HEK293 (cell line): ENCODE measurements at regions not wholly inside any gene's neighbourhood (a gene's known extent, or its start where the extent isn't known, plus 50 kb on each side); places are given as distances from the start of the nearest gene placed in this dataset.

Source experiments
- CTCF ChIA-PET: fragments of 350-600 bp; formaldehyde crosslinking; extraction: SDS; loops from one replicate; lab custom pipeline; 2021; ENCODE audit warnings: antibody characterized with exemption; lab: Yijun Ruan, JAX
- POLR2A ChIA-PET: fragments of 300-600 bp; formaldehyde crosslinking; extraction: SDS; loops from one replicate; lab custom pipeline; 2020; ENCODE audit warnings: antibody characterized with exemption, inconsistent platforms; lab: Yijun Ruan, JAX
- H3K27ac ChIP-seq: fragments of 200-500 bp; sonication (Bioruptor generic); 2 replicates; pipeline ENCODE4 v1.5.1; 2014; ENCODE audit warnings: low read depth, low read length, control low read depth, inconsistent platforms; ENCODE audit errors: extremely low read depth
- H3K36me3 ChIP-seq, 2 experiments: fragments of 200-500 bp in 1 of 2; sonication (Bioruptor generic) in 1 of 2; 1 replicate in 1 of 2; 2 replicates in 1 of 2; pipeline ENCODE4 v1.5.1; 2014 to 2017; ENCODE audit warnings: inconsistent platforms in 2 of 2, low read length in 2 of 2; ENCODE audit not compliant: control insufficient read depth in 2 of 2, insufficient read depth in 1 of 2
- H3K4me1 ChIP-seq: fragments of 200-500 bp; sonication (Bioruptor generic); 2 replicates; pipeline ENCODE4 v1.5.1; 2014; ENCODE audit warnings: mild to moderate bottlenecking, low read length, inconsistent platforms; ENCODE audit not compliant: control insufficient read depth, insufficient read depth
- H3K4me3 ChIP-seq: 2 replicates; pipeline ENCODE4 v1.5.1; 2011; ENCODE audit warnings: low read depth, mild to moderate bottlenecking, control low read depth, low read length, moderate library complexity
- H3K9me3 ChIP-seq: fragments of 200-500 bp; sonication (Bioruptor generic); 2 replicates; pipeline ENCODE4 v1.5.1; 2014; ENCODE audit warnings: low read depth, low read length, inconsistent platforms; ENCODE audit not compliant: control insufficient read depth, insufficient read depth
- GLIS1 ChIP-seq: fragments of 450-650 bp; formaldehyde crosslinking; IDR thresholded peaks from 2 replicates; pipeline ENCODE4 v1.5.1; 2016; ENCODE audit warnings: missing biosample characterization, missing genetic modification characterization
- IKZF3 ChIP-seq: fragments of 450-650 bp; IDR thresholded peaks from 2 replicates; pipeline ENCODE4 v1.5.0; 2018; ENCODE audit warnings: missing biosample characterization, mild to moderate bottlenecking, missing genetic modification characterization, moderate library complexity
- KLF8 ChIP-seq: fragments of 450-650 bp; formaldehyde crosslinking; IDR thresholded peaks from 2 replicates; pipeline ENCODE4 v1.5.1; 2016; ENCODE audit warnings: missing biosample characterization, missing genetic modification characterization
- REST ChIP-seq: fragments of 450-650 bp; formaldehyde crosslinking; IDR thresholded peaks from 2 replicates; pipeline ENCODE4 v1.5.1; 2016; ENCODE audit warnings: missing biosample characterization, missing genetic modification characterization
- SCRT2 ChIP-seq: fragments of 450-650 bp; formaldehyde crosslinking; IDR thresholded peaks from 2 replicates; pipeline ENCODE4 v1.5.1; 2016; ENCODE audit warnings: missing biosample characterization, missing genetic modification characterization
- TCF7L2 ChIP-seq: IDR thresholded peaks from 2 replicates; pipeline ENCODE4 v1.6.1; 2011; ENCODE audit warnings: low read depth, mild to moderate bottlenecking, inconsistent platforms, low read length, moderate library complexity, borderline replicate concordance
- YY1 ChIP-seq: fragments of 450-650 bp; formaldehyde crosslinking; IDR thresholded peaks from 2 replicates; pipeline ENCODE4 v1.5.1; 2018; ENCODE audit warnings: missing biosample characterization, missing genetic modification characterization
- ZBTB49 ChIP-seq: fragments of 450-650 bp; formaldehyde crosslinking; IDR thresholded peaks from 2 replicates; pipeline ENCODE4 v1.5.1; 2016; ENCODE audit warnings: missing biosample characterization, missing genetic modification characterization, low read depth
- ZNF184 ChIP-seq: fragments of 450-650 bp; IDR thresholded peaks from 2 replicates; pipeline ENCODE4 v1.5.1; 2018; ENCODE audit warnings: missing biosample characterization, mild to moderate bottlenecking, missing genetic modification characterization
- ZNF214 ChIP-seq: fragments of 450-650 bp; formaldehyde crosslinking; IDR thresholded peaks from 2 replicates; pipeline ENCODE4 v1.5.1; 2017; ENCODE audit warnings: missing biosample characterization, mild to moderate bottlenecking, missing genetic modification characterization, borderline replicate concordance
- ZNF302 ChIP-seq: fragments of 450-650 bp; formaldehyde crosslinking; IDR thresholded peaks from 2 replicates; pipeline ENCODE4 v1.5.1; 2016; ENCODE audit warnings: missing biosample characterization, missing genetic modification characterization, low read depth
- ZNF529 ChIP-seq: fragments of 450-650 bp; formaldehyde crosslinking; IDR thresholded peaks from 2 replicates; pipeline ENCODE4 v1.5.1; 2017; ENCODE audit warnings: missing genetic modification characterization, missing biosample characterization; ENCODE audit not compliant: insufficient replicate concordance
- ZNF776 ChIP-seq: fragments of 450-650 bp; formaldehyde crosslinking; IDR thresholded peaks from 2 replicates; pipeline ENCODE4 v1.5.0; 2017; ENCODE audit warnings: missing biosample characterization, missing genetic modification characterization, borderline replicate concordance
- ZSCAN18 ChIP-seq: fragments of 450-650 bp; formaldehyde crosslinking; IDR thresholded peaks from 2 replicates; pipeline ENCODE4 v1.5.1; 2016; ENCODE audit warnings: missing biosample characterization, missing genetic modification characterization
- TF ChIP-seq, protein P1 (sequence below): sonication (generic); formaldehyde crosslinking; IDR thresholded peaks from 2 replicates; pipeline ENCODE4 v1.8.1; 2022; ENCODE audit warnings: mild to moderate bottlenecking, moderate library complexity, missing genetic modification reagents
- TF ChIP-seq, protein P2 (sequence below): fragments of 450-650 bp; formaldehyde crosslinking; IDR thresholded peaks from 2 replicates; pipeline ENCODE4 v1.5.1; 2016; ENCODE audit warnings: missing biosample characterization, missing genetic modification characterization
- TF ChIP-seq, protein P3 (sequence below): fragments of 450-650 bp; formaldehyde crosslinking; IDR thresholded peaks from 2 replicates; pipeline ENCODE4 v1.5.1; 2016; ENCODE audit warnings: missing biosample characterization, missing genetic modification characterization, borderline replicate concordance
- TF ChIP-seq, protein P4 (sequence below): fragments of 450-650 bp; formaldehyde crosslinking; IDR thresholded peaks from 2 replicates; pipeline ENCODE4 v1.5.1; 2016; ENCODE audit warnings: missing biosample characterization, missing genetic modification characterization

GRCh38 chr19:29884466-29884865 lies 57.6 kb upstream of the URI1 start:
- Histone ChIP-seq H3K36me3 (no peaks in the 10 kb centered on the region), H3K27ac (no peak overlapping the region), H3K4me3 (no peak overlapping the region), H3K9me3 (no peaks in the 10 kb centered on the region), H3K4me1 (0 out of 2 replicates have a peak, but pooled peaks cover 2% of the 10 kb centered on the region)
- TF ChIP-seq, protein P1, sequence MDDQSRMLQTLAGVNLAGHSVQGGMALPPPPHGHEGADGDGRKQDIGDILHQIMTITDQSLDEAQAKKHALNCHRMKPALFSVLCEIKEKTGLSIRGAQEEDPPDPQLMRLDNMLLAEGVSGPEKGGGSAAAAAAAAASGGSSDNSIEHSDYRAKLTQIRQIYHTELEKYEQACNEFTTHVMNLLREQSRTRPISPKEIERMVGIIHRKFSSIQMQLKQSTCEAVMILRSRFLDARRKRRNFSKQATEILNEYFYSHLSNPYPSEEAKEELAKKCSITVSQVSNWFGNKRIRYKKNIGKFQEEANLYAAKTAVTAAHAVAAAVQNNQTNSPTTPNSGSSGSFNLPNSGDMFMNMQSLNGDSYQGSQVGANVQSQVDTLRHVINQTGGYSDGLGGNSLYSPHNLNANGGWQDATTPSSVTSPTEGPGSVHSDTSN (CRISPR knock-in tag), result no peak
- TF ChIP-seq ZNF184 (no peak), ZNF302 (tag by site-specific recombination) (no peak), IKZF3 (tag by site-specific recombination) (no peak), ZNF776 (no peak), ZSCAN18 (tag by site-specific recombination) (no peak), SCRT2 (tag by site-specific recombination) (no peak), GLIS1 (tag by site-specific recombination) (no peak), REST (no peak), ZNF529 (tag by site-specific recombination) (no peak), TCF7L2 (no peak), ZNF214 (no peak), YY1 (tag by site-specific recombination) (no peak), KLF8 (no peak), ZBTB49 (no peak)
- TF ChIP-seq, protein P2, sequence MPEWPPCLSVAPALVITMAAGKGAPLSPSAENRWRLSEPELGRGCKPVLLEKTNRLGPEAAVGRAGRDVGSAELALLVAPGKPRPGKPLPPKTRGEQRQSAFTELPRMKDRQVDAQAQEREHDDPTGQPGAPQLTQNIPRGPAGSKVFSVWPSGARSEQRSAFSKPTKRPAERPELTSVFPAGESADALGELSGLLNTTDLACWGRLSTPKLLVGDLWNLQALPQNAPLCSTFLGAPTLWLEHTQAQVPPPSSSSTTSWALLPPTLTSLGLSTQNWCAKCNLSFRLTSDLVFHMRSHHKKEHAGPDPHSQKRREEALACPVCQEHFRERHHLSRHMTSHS (tag by site-specific recombination), result no peak
- TF ChIP-seq, protein P3, sequence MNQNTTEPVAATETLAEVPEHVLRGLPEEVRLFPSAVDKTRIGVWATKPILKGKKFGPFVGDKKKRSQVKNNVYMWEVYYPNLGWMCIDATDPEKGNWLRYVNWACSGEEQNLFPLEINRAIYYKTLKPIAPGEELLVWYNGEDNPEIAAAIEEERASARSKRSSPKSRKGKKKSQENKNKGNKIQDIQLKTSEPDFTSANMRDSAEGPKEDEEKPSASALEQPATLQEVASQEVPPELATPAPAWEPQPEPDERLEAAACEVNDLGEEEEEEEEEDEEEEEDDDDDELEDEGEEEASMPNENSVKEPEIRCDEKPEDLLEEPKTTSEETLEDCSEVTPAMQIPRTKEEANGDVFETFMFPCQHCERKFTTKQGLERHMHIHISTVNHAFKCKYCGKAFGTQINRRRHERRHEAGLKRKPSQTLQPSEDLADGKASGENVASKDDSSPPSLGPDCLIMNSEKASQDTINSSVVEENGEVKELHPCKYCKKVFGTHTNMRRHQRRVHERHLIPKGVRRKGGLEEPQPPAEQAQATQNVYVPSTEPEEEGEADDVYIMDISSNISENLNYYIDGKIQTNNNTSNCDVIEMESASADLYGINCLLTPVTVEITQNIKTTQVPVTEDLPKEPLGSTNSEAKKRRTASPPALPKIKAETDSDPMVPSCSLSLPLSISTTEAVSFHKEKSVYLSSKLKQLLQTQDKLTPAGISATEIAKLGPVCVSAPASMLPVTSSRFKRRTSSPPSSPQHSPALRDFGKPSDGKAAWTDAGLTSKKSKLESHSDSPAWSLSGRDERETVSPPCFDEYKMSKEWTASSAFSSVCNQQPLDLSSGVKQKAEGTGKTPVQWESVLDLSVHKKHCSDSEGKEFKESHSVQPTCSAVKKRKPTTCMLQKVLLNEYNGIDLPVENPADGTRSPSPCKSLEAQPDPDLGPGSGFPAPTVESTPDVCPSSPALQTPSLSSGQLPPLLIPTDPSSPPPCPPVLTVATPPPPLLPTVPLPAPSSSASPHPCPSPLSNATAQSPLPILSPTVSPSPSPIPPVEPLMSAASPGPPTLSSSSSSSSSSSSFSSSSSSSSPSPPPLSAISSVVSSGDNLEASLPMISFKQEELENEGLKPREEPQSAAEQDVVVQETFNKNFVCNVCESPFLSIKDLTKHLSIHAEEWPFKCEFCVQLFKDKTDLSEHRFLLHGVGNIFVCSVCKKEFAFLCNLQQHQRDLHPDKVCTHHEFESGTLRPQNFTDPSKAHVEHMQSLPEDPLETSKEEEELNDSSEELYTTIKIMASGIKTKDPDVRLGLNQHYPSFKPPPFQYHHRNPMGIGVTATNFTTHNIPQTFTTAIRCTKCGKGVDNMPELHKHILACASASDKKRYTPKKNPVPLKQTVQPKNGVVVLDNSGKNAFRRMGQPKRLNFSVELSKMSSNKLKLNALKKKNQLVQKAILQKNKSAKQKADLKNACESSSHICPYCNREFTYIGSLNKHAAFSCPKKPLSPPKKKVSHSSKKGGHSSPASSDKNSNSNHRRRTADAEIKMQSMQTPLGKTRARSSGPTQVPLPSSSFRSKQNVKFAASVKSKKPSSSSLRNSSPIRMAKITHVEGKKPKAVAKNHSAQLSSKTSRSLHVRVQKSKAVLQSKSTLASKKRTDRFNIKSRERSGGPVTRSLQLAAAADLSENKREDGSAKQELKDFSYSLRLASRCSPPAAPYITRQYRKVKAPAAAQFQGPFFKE, result no peak
- TF ChIP-seq, protein P4, sequence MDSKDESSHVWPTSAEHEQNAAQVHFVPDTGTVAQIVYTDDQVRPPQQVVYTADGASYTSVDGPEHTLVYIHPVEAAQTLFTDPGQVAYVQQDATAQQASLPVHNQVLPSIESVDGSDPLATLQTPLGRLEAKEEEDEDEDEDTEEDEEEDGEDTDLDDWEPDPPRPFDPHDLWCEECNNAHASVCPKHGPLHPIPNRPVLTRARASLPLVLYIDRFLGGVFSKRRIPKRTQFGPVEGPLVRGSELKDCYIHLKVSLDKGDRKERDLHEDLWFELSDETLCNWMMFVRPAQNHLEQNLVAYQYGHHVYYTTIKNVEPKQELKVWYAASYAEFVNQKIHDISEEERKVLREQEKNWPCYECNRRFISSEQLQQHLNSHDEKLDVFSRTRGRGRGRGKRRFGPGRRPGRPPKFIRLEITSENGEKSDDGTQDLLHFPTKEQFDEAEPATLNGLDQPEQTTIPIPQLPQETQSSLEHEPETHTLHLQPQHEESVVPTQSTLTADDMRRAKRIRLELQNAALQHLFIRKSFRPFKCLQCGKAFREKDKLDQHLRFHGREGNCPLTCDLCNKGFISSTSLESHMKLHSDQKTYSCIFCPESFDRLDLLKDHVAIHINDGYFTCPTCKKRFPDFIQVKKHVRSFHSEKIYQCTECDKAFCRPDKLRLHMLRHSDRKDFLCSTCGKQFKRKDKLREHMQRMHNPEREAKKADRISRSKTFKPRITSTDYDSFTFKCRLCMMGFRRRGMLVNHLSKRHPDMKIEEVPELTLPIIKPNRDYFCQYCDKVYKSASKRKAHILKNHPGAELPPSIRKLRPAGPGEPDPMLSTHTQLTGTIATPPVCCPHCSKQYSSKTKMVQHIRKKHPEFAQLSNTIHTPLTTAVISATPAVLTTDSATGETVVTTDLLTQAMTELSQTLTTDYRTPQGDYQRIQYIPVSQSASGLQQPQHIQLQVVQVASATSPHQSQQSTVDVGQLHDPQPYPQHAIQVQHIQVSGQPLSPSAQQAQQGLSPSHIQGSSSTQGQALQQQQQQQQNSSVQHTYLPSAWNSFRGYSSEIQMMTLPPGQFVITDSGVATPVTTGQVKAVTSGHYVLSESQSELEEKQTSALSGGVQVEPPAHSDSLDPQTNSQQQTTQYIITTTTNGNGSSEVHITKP (tag by site-specific recombination), result no peak
- ChIA-PET POLR2A (no interaction called here), CTCF (interaction anchor here (0.9 to 1.5 kb wide), 3 partner anchors 9 to 168 kb away, joined by 3 to 4 read pairs (median 4); no protein-coding TSS in a partner anchor)
